K562 (cell line): ENCODE measurements at regions not wholly inside any gene's neighbourhood (a gene's known extent, or its start where the extent isn't known, plus 50 kb on each side); places are given as distances from the start of the nearest gene placed in this dataset.

Source experiments
- XRCC4 ChIP-seq: IDR thresholded peaks from one replicate; pipeline ENCODE4 v1.6.1; 2011; ENCODE audit not compliant: insufficient read depth, insufficient read length; ENCODE audit errors: extremely low read depth
- TF ChIP-seq, protein P1 (sequence below), 2 experiments: fragments of 450-650 bp; IDR thresholded peaks; 2 replicates each; pipeline ENCODE4 v1.6.1; 2018; ENCODE audit warnings: mild to moderate bottlenecking in 2 of 2, low read depth in 1 of 2; ENCODE audit not compliant: partially characterized antibody in 2 of 2
- TF ChIP-seq, protein P2 (sequence below): fragments of 250-450 bp; sonication (Bioruptor Pico); IDR thresholded peaks from 2 replicates; pipeline ENCODE4 v1.5.0; 2020; ENCODE audit warnings: mild to moderate bottlenecking, borderline replicate concordance

DNA sequence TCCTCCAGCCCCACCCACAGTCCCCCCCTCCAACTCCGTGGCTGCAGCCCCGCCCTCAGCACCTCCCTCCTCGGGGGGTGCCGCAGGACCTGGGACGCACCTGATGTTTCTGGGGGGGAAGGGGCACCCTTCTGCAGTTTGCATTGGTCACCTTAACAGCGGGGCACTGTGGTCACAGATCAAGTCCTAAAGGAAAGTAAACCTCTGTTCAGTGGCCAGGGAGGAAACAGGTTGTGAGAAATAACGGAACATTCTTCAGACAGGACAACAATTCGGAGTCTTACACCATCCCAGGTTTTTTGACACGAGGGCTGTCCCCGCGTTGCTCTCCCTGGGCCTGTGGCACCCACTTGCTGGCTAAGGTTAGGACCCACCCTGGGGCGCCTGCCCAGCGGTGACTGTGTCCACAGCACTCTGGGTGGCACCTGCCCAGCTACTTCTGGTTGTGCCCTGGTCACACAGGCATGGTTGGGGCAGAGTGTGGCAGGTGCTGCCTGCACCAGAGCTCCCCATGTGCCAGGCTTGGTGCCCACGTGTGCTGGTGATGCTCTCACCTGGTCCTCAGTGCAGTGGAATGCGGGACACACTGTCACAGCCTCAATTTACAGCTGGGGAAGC lies 93.5 kb upstream of the OTOS start (continued):
- TF ChIP-seq, protein P1, sequence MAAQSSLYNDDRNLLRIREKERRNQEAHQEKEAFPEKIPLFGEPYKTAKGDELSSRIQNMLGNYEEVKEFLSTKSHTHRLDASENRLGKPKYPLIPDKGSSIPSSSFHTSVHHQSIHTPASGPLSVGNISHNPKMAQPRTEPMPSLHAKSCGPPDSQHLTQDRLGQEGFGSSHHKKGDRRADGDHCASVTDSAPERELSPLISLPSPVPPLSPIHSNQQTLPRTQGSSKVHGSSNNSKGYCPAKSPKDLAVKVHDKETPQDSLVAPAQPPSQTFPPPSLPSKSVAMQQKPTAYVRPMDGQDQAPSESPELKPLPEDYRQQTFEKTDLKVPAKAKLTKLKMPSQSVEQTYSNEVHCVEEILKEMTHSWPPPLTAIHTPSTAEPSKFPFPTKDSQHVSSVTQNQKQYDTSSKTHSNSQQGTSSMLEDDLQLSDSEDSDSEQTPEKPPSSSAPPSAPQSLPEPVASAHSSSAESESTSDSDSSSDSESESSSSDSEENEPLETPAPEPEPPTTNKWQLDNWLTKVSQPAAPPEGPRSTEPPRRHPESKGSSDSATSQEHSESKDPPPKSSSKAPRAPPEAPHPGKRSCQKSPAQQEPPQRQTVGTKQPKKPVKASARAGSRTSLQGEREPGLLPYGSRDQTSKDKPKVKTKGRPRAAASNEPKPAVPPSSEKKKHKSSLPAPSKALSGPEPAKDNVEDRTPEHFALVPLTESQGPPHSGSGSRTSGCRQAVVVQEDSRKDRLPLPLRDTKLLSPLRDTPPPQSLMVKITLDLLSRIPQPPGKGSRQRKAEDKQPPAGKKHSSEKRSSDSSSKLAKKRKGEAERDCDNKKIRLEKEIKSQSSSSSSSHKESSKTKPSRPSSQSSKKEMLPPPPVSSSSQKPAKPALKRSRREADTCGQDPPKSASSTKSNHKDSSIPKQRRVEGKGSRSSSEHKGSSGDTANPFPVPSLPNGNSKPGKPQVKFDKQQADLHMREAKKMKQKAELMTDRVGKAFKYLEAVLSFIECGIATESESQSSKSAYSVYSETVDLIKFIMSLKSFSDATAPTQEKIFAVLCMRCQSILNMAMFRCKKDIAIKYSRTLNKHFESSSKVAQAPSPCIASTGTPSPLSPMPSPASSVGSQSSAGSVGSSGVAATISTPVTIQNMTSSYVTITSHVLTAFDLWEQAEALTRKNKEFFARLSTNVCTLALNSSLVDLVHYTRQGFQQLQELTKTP (IDR thresholded peaks at IDR 0.05; ENCODE audit: low read depth in 1 of 2, partially characterized antibody in 2 of 2) = no peak
- no peak for TF ChIP-seq XRCC4
- TF ChIP-seq, protein P2, sequence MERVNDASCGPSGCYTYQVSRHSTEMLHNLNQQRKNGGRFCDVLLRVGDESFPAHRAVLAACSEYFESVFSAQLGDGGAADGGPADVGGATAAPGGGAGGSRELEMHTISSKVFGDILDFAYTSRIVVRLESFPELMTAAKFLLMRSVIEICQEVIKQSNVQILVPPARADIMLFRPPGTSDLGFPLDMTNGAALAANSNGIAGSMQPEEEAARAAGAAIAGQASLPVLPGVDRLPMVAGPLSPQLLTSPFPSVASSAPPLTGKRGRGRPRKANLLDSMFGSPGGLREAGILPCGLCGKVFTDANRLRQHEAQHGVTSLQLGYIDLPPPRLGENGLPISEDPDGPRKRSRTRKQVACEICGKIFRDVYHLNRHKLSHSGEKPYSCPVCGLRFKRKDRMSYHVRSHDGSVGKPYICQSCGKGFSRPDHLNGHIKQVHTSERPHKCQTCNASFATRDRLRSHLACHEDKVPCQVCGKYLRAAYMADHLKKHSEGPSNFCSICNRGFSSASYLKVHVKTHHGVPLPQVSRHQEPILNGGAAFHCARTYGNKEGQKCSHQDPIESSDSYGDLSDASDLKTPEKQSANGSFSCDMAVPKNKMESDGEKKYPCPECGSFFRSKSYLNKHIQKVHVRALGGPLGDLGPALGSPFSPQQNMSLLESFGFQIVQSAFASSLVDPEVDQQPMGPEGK (CRISPR knock-in tag) = no peak
